ENCODE measurements at regions not wholly inside any gene's neighbourhood (a gene's known extent, or its start where the extent isn't known, plus 50 kb on each side); places are given as distances from the start of the nearest gene placed in this dataset.
A peak's percentile ranks its signal among the peaks of the same experiment; 100 is the strongest.
"Not testable (repeated sequence)": the region's sequence is repeated elsewhere in the genome, so short reads cannot be mapped to it uniquely, and the experiment has no call there.

GRCh38 chr2:34547340-34547739 is 948.2 kb upstream of the FAM98A start:
- DNase-seq (ENCODE audit: low spot score), result no peak

GRCh38 chr2:34545486-34546136 is 946.5 kb upstream of the FAM98A start:
- DNase-seq (ENCODE audit: low spot score), result no peak

- no peak for DNase-seq (ENCODE audit: low spot score)
These were observed 935.7 kb upstream of the FAM98A start for GRCh38 chr2:34534761-34535160.

GRCh38 chr2:34534341-34534740 is 935.2 kb upstream of the FAM98A start:
- DNase-seq (ENCODE audit: low spot score), result no peak

- no peak for DNase-seq (ENCODE audit: low spot score)
These were observed 934.6 kb upstream of the FAM98A start for GRCh38 chr2:34533585-34534183.

GRCh38 chr2:34529965-34530364 is 930.9 kb upstream of the FAM98A start:
- DNase-seq (ENCODE audit: low spot score), result no peak

GRCh38 chr2:34523958-34524514 is 924.9 kb upstream of the FAM98A start:
- DNase-seq (ENCODE audit: low spot score), result no peak

GRCh38 chr2:34519659-34520058 is 920.6 kb upstream of the FAM98A start:
- DNase-seq (ENCODE audit: low spot score), result no peak

- DNase-seq (ENCODE audit: low spot score), result no peak
These were observed 899.5 kb upstream of the FAM98A start for GRCh38 chr2:34498561-34498960.

- DNase-seq (ENCODE audit: low spot score), result not testable (repeated sequence)
These were observed 895.1 kb upstream of the FAM98A start for GRCh38 chr2:34494192-34494591.

- no peak for DNase-seq (ENCODE audit: low spot score)
These were observed 893.7 kb upstream of the FAM98A start for GRCh38 chr2:34492561-34493455.

GRCh38 chr2:34486965-34487364 is 887.9 kb upstream of the FAM98A start:
- no peak for DNase-seq (ENCODE audit: low spot score)

GRCh38 chr2:34481542-34481941 is 882.4 kb upstream of the FAM98A start:
- no peak for DNase-seq (ENCODE audit: low spot score)

- DNase-seq (ENCODE audit: low spot score), result no peak
These were observed 881.3 kb upstream of the FAM98A start for GRCh38 chr2:34480366-34480765.

- no peak for DNase-seq (ENCODE audit: low spot score)
These were observed 876.1 kb upstream of the FAM98A start for GRCh38 chr2:34475156-34475555.

- DNase-seq (ENCODE audit: low spot score), result no peak
These were observed 875.5 kb upstream of the FAM98A start for GRCh38 chr2:34474646-34475045.

GRCh38 chr2:34447097-34447496 is 848.0 kb upstream of the FAM98A start:
- peak; percentile 31 for DNase-seq (ENCODE audit: low spot score)

GRCh38 chr2:34423301-34423700 is 824.2 kb upstream of the FAM98A start:
- DNase-seq (ENCODE audit: low spot score), result no peak

- DNase-seq (ENCODE audit: low spot score), result no peak
These were observed 820.8 kb upstream of the FAM98A start for GRCh38 chr2:34419856-34420255.

GRCh38 chr2:34416856-34417255 is 817.8 kb upstream of the FAM98A start:
- no peak for DNase-seq (ENCODE audit: low spot score)

- DNase-seq (ENCODE audit: low spot score), result no peak
These were observed 815.8 kb upstream of the FAM98A start for GRCh38 chr2:34414856-34415255.

GRCh38 chr2:34408100-34408499 is 809.0 kb upstream of the FAM98A start:
- no peak for DNase-seq (ENCODE audit: low spot score)

GRCh38 chr2:34403512-34403911 is 804.4 kb upstream of the FAM98A start:
- DNase-seq (ENCODE audit: low spot score), result no peak
